HG03460 (cell line): ENCODE measurements at regions not wholly inside any gene's neighbourhood (a gene's known extent, or its start where the extent isn't known, plus 50 kb on each side); places are given as distances from the start of the nearest gene placed in this dataset.

Experiments used
- ATAC-seq: cut with Tn5 transposase; IDR thresholded peaks from one replicate; pipeline ENCODE4 v1.9.1; 2021; ENCODE audit not compliant: unreplicated experiment

GRCh38 chr20:48285656-48286055 lies 500.4 kb upstream of the SULF2 start:
- no peak for ATAC-seq

DNA sequence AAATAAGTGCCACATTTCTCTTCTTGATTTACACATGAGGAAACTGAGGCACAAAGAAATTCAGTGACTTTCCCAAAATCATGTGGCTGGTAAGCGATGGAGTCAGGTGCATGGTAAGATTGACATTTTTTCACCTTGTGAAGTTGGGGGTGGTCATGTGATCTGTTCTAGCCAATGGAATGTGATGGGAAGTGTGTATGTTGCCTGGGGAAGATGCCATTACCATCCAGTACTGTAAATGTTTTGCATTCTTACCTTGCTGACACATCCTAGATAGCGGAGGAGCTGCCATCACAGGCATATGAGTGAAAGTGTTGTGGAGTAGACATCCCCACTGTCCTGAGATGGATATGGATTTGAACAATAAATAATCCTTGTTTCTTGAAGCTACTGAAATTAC lies 499.6 kb upstream of the SULF2 start:
- ATAC-seq: no peak

GRCh38 chr20:48284315-48284714 lies 499.0 kb upstream of the SULF2 start:
- no peak for ATAC-seq

GRCh38 chr20:48283470-48284110 lies 498.3 kb upstream of the SULF2 start:
- no peak for ATAC-seq

GRCh38 chr20:48282591-48283228 lies 497.4 kb upstream of the SULF2 start:
- no peak for ATAC-seq

DNA sequence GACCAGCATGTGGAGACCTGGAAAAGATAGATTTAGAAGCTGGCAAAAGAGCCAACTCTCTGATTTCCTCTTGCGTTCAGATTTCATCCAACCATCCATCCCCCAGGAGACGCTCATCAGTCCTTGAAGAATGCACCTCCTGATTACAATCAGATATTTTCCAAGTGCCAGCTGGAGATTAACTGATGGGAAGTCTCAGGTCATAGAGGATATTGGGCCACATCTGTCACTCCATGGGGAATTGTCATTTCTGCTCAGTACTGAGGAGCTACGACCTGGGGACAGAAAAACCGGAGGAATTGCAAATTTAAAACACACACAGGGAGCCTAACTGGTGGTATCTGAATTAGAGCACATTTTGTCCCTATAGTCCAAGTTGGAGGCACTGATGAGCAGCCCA lies 496.2 kb upstream of the SULF2 start:
- ATAC-seq: no peak

DNA sequence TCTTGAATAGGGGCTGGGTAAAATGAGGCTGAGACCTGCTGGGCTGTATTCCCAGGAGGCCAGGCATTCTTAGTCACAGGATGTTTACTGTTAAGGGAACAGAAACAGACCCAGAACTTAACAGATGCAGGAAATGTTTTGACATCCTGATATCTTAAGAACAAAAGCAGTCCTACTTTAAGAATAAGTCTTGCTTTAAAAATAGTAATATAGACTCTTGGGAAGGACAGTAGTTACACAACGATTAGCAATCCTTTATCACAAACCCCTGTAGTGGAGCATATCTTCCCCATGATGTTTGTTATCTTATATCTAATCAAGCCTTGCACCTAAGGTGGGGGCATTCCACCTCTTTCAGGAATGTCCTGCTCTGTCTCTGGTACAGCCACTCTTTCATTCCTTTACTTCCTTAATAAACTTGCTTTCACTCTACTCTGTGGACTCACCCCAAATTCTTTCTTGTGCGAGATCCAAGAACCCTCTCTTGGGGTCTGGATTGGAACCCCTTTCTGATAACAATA lies 493.7 kb upstream of the SULF2 start:
- ATAC-seq: no peak

DNA sequence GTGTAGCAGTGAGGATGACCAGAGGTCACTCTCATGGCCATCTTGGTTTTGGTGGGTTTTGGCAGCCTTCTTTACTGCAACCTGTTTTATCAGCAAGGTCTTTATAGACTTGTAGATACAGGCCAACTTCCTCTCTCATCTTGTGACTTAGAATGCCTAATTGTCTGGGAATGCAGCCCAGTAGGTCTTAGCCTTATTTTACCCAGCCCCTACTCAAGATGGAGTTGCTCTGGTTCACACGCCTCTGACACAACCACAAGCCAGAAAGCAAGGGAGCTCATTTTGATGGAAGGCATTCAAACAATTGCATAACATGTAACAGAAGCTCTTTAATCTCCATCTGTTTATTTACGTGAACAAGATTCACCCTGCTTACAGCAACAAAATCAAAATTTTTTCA lies 492.0 kb upstream of the SULF2 start:
- no peak for ATAC-seq

- ATAC-seq: no peak
These were observed 490.7 kb upstream of the SULF2 start for GRCh38 chr20:48276021-48276342.

GRCh38 chr20:48275286-48276020 lies 490.2 kb upstream of the SULF2 start:
- ATAC-seq: no peak

- no peak for ATAC-seq
These were observed 488.6 kb upstream of the SULF2 start for GRCh38 chr20:48273843-48274242.

DNA sequence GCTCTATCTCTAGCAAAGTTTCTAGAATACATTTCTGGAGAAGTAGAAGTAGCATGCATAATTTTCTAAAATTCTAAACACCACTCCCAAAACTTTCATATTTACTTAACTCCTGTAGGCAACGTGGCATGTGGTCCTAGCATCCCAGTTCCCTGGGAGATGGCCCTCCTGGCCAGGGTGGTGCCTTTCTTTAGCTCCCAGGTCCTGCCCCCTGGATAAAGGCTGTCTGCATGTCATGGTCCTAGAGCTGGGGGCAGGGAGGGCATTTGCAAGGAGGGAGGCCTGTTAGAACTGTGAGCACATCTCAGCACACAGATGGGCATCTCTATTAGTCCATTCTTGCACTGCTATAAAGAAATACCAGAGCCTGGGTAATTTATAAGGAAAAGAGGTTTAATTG lies 485.6 kb upstream of the SULF2 start:
- ATAC-seq: no peak

DNA sequence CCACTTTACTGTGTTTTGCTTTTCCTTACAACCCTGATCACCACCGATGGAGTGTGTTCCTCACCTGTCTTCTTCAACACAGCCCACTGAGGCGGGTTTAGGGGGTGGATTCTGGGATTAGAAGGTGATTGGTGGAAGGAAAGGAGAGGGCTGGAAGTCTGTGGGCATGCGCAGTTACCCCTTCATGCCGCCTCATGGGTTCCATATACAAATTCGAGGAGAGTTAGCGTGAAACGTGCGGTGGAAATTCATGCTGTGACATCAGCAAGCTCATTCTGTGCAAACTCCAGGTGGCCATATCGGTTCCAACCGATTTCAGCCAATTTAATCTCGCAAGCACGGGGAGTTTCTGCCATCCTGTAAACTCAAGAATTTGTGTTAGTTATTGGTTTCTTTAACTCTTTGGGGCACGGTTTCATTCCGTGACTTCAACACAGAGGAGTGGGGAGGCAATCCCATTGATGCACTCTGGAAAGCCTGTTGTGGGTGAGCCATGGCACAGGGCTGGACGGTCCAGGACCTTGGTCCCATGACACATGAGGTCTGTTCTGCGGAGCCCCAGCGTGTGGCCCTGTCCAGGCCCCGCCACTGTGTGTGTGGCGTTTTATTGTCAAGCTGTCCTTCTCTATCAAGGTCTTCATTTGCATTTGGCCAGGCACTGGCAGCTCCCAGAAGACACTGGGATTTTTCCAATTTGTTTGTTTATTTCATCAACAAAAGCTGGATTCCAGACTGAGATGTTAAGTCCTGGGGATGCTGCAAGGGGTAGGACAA lies 482.8 kb upstream of the SULF2 start:
- ATAC-seq: no peak

- no peak for ATAC-seq
These were observed 481.3 kb upstream of the SULF2 start for GRCh38 chr20:48266571-48266970.

- no peak for ATAC-seq
These were observed 480.5 kb upstream of the SULF2 start for GRCh38 chr20:48265791-48266190.

DNA sequence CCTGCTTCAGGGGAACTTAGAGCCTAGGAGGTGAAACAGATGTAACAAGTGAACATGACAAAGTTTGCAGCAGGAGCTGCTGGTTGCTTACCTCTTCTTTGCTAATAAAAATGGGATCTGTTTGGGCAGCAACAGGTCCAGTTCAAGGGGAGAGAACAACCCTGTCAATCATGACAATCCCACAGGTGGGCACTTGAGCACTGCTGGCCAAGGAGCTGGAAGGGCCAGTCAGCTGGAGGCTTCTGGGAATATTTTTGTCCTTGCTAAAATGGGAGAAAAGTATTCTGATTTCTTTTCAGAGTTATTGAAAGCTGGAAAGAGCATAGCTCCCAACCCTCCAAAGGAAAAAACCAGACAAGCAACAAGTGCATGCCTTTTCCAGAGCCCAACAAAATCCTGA lies 477.7 kb upstream of the SULF2 start:
- ATAC-seq: no peak

- no peak for ATAC-seq
These were observed 477.2 kb upstream of the SULF2 start for GRCh38 chr20:48262466-48262865.

GRCh38 chr20:48261398-48261910 lies 476.2 kb upstream of the SULF2 start:
- ATAC-seq: no peak

- ATAC-seq: no peak
These were observed 475.0 kb upstream of the SULF2 start for GRCh38 chr20:48260129-48260756.

DNA sequence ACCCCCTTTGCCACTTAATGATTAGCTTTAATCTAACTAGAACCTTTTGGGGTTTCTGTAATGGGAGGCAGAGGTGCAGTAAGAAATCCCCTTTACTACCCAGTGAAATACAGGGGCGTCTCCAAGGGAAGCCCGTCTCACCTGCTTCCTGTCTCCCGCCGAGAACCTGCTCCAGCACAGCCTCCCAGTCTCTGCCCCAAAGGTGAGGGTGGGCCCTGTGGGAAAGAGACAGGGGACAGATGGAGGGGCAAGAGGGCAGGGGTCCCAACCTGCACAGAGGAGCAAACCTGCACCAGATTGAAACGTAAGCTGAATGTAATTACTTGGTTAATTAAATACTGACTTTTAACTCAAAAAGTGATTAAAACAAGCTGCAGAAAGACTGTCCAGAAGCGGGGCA lies 474.2 kb upstream of the SULF2 start:
- no peak for ATAC-seq

- no peak for ATAC-seq
These were observed 472.6 kb upstream of the SULF2 start for GRCh38 chr20:48257833-48258232.
